ENCODE measurements at regions not wholly inside any gene's neighbourhood (a gene's known extent, or its start where the extent isn't known, plus 50 kb on each side); places are given as distances from the start of the nearest gene placed in this dataset.

DNA sequence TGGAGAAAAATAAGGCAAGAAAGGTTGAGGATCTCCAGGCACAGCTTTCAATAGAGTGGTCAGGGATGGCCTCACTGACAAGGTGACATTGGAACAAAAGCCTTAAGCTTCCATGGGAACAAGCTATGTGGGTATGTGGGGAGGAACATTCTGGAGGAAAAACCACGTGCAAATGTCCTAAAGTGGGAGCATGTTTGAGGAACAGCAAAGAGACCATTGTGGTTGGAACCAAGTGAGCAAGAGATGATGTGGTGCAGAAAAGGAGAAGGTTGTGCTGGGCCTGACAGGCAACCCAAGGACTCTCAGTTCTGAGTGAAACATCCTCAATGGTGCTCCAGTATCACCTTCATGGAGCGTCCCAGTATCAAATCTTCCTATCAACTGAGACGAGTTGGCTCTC, 184.0 kb downstream of the CAND1 start:
- Mint-ChIP-seq H3K27ac (no peak overlapping the region), H3K36me3 (peaks cover 8% of the 10 kb centered on the region), H3K4me1 (peaks cover 33% of the 10 kb centered on the region), H3K9me3 (peaks cover 4% of the 10 kb centered on the region), H3K4me3 (no peak overlapping the region), H3K27me3 (peaks cover 18% of the 10 kb centered on the region)
- CTCF ChIA-PET: no interaction called here
- no peak for DNase-seq

DNA sequence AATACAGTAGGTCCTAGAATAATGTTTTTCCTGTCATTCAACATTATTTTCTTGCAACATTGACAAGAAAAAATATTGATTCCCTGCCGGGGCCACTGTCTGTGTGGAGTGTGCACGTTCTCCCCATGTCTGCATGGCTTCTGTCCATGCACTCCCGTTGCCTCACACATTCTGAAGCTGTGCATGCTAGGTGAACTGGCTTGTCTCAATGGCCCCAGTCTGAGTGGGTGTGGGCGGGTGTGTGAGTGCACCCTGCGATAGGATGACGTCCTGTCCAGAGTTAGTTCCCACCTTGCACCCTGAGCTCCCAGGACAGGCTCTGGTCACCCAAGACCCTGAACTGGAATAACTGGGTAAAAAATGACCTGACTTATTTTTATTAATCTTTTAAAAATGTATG, 186.1 kb downstream of the CAND1 start:
- no peak overlapping the region for H3K4me3 Mint-ChIP-seq
- H3K36me3 Mint-ChIP-seq: peaks cover 4% of the 10 kb centered on the region
- CTCF ChIA-PET: no interaction called here
- peaks cover 22% of the 10 kb centered on the region for H3K27me3 Mint-ChIP-seq
- DNase-seq: no peak
- H3K27ac Mint-ChIP-seq: no peak overlapping the region
- peaks cover 4% of the 10 kb centered on the region for H3K9me3 Mint-ChIP-seq
- H3K4me1 Mint-ChIP-seq: peaks cover 18% of the 10 kb centered on the region

DNA sequence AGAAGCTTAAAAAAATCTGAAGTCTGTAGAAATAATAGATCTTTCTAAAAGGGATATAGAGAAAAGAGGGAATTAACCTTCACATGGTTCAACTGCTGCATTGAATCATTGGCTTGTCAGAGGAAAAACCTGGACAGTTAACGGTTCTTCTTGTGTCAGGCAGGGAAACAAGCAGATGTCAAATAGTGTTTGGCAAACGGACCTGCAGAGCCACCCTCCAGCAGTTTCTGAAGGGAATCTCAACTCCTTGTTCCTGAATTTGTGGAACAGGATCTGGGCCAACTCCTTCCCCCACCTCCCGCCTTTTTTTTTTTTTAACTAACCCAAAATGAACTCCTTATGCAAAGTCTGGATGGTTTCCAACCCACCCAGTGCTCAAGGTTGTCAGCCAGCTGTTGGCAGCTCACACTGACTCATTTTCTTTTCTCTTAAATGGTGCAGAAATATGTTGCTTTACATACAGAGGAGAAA, 187.3 kb downstream of the CAND1 start:
- DNase-seq: no peak
- H3K36me3 Mint-ChIP-seq: no peaks in the 10 kb centered on the region
- no peaks in the 10 kb centered on the region for H3K9me3 Mint-ChIP-seq
- H3K4me3 Mint-ChIP-seq: no peak overlapping the region
- H3K27me3 Mint-ChIP-seq: peaks cover 22% of the 10 kb centered on the region
- H3K27ac Mint-ChIP-seq: no peak overlapping the region
- CTCF ChIA-PET: interaction anchor here (1.5 kb wide), 1 partner anchor 14 kb away, joined by 4 read pairs; no protein-coding TSS in a partner anchor
- H3K4me1 Mint-ChIP-seq: peaks cover 8% of the 10 kb centered on the region

DNA sequence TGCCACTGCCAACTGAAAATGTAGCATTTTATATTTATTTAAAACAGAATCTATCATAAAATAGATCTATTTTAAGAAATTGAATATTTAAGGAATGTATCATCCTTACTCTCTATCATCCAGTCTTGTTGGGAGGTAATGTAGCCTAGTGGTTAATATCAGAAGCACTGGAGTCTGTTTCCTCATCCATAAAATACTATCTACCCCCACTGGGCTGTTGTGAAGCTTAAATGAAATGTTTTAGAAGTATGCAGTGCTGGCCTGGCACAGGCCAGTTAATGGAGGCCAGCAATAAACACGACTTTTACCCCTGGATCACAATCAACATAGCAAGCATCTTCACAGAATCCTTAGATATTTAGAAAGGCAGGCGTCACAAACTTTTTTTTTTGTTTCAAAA, 188.0 kb downstream of the CAND1 start:
- no peak for DNase-seq

DNA sequence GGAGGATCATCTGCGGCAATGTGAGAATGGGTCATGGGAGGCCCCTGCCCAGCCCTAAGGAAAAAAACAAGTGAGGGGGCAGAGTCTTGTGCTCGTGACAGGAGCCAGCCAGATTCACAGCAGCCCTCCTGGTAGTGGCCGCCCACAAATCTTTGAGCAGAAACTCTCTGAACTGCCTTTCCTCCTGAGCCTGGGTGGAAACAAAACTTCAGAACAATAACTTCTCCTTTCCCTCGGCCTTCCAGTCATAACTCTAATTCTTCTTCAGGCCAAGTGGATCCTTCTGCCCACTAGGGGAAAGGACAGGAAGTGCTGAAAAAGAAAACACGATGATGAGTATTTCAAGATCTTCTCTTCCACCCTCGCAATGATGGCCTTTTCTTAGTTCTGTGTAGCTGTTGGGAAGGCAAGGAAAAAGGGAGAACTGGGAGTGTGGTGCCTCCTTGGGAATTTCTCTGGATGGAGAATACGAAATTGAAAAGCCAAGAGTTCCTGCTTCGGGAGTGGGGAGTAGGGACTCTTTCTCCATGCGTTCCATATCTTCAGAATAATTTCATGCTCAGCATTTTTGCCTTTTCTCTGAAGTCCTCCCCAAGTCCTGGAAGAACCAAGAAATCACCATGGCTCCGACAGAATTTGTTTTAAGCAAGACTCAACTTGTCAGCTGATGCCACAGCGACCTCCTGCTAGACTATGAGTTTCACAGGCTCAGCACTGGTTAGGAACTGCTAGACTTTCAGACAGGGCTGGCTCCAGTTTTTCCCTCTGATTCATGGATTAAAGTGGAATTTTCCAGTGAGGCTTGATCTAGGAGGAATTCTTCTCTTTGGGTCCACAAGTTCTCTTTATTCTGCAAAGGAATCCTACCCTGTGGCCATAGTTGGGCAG, 188.9 kb downstream of the CAND1 start:
- CTCF ChIA-PET: interaction anchor here (1.5 kb wide), 1 partner anchor 16 kb away, joined by 4 read pairs; no protein-coding TSS in a partner anchor
- Mint-ChIP-seq H3K4me3 (no peak overlapping the region), H3K36me3 (no peaks in the 10 kb centered on the region), H3K27ac (no peak overlapping the region), H3K9me3 (no peaks in the 10 kb centered on the region), H3K27me3 (peaks cover 22% of the 10 kb centered on the region), H3K4me1 (no peaks in the 10 kb centered on the region)
- no peak for DNase-seq

More for the DNA sequence above, 188.0 kb downstream of the CAND1 start:
- H3K4me3 Mint-ChIP-seq: no peak overlapping the region
- no peaks in the 10 kb centered on the region for H3K36me3 Mint-ChIP-seq
- H3K9me3 Mint-ChIP-seq: no peaks in the 10 kb centered on the region
- H3K27me3 Mint-ChIP-seq: peaks cover 22% of the 10 kb centered on the region
- CTCF ChIA-PET: interaction anchor here (1.5 kb wide), 1 partner anchor 15 kb away, joined by 4 read pairs; no protein-coding TSS in a partner anchor
- H3K4me1 Mint-ChIP-seq: peaks cover 3% of the 10 kb centered on the region
- H3K27ac Mint-ChIP-seq: no peak overlapping the region

DNA sequence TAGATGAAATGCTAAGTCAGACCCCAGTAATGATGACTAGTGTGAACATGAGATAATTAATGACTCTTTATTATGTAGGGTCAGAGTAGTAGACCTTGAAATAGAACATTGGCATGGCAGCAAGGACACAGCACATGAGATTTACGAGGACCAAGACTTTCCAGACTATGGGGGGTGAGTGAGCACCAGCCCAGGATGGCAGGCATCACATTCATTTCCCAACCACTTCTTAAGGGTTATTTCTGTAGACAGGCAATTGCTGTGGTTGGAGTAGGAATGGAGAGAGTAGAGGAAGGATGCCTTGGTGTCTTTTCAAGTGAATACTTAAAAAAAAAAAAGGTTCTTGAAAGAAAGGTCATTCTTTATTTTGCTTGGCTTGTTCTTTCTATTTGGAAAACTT, 189.4 kb upstream of the DYRK2 start:
- Mint-ChIP-seq H3K9me3 (no peaks in the 10 kb centered on the region), H3K36me3 (no peaks in the 10 kb centered on the region), H3K4me1 (no peaks in the 10 kb centered on the region), H3K27ac (no peak overlapping the region), H3K27me3 (peaks cover 22% of the 10 kb centered on the region), H3K4me3 (no peak overlapping the region)
- CTCF ChIA-PET: no interaction called here
- DNase-seq: no peak

DNA sequence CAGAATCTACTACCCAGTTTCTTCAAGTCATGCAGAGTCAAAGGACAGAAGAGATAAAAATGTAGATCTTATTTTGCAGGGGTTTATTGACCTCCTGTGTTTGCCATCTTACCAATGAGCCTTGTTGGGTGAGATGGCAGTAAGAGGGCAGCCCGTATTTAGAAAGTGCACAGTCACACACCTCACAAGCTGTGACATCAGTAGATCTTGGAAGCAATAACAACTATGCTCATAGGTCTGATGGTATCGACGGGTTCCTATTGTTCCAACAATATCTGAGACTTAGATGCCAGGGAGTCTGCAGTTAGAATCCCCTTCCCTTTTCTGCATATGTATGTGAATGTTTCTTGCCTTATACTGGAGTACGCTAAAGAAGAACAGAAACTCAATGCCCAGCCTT, 189.0 kb upstream of the DYRK2 start:
- H3K36me3 Mint-ChIP-seq: no peaks in the 10 kb centered on the region
- CTCF ChIA-PET: no interaction called here

DNA sequence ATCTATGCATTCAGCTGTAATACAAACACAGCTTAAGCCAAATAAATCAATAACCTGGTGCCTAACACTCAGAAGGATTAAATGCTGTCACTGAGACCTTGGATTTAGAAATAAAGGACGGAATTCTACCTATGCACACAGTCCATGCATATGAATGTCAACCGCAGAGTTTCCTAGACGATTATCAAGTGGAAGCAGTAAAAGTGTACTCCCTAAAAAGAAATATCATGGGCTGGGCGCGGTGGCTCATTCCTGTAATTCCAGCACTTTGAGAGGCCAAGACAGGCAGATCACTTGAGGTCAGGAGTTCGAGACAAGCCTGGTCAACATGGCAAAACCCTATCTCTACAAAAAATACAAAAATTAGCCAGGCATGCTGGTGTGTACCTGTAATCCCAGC, 188.2 kb upstream of the DYRK2 start:
- Mint-ChIP-seq H3K27ac (no peak overlapping the region), H3K27me3 (peaks cover 22% of the 10 kb centered on the region), H3K36me3 (no peaks in the 10 kb centered on the region), H3K4me3 (no peak overlapping the region), H3K9me3 (no peaks in the 10 kb centered on the region), H3K4me1 (no peaks in the 10 kb centered on the region)
- DNase-seq: no peak
- CTCF ChIA-PET: no interaction called here

More for the DNA sequence above, 189.0 kb upstream of the DYRK2 start:
- DNase-seq: no peak
- Mint-ChIP-seq H3K27ac (no peak overlapping the region), H3K4me3 (no peak overlapping the region), H3K4me1 (no peaks in the 10 kb centered on the region), H3K27me3 (peaks cover 22% of the 10 kb centered on the region), H3K9me3 (no peaks in the 10 kb centered on the region)

DNA sequence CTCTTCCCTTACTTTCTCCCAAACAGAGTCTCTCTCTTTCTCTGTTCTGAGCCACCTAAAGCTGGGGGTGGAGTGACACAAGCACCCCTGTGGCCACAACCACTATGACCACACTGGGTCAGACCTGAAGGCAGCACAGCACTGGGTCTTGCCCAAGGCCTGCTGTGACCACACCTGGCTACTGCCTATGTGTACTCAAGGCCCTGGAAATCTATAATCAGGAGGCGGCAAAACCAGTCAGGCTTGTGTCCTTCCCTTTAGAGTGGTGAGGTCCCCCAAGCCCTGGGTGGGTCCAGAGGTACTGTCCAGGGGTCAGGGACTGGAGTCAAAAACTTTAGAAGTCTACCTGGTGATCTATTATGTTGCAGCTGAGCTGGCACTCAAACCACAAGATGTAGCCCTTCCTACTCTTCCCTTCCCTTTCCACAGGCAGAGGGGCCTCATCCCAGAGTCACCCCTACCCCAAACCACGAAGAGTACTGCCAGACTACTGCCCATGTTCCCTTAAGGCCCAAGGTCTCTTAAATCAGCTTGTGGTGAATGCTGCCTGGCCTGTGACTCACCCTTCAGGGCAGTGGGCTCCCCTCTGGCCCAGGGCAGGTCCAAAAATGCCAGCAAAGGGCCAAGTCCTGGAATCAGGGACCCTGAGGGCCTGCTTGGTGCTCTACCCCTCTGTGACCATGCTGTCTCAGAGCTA, 179.8 kb upstream of the DYRK2 start:
- Mint-ChIP-seq H3K9me3 (peaks cover 16% of the 10 kb centered on the region), H3K4me3 (no peak overlapping the region), H3K4me1 (peaks cover 5% of the 10 kb centered on the region), H3K36me3 (peaks cover 1% of the 10 kb centered on the region), H3K27ac (no peak overlapping the region), H3K27me3 (no peaks in the 10 kb centered on the region)
- CTCF ChIA-PET: no interaction called here
- no peak for DNase-seq

DNA sequence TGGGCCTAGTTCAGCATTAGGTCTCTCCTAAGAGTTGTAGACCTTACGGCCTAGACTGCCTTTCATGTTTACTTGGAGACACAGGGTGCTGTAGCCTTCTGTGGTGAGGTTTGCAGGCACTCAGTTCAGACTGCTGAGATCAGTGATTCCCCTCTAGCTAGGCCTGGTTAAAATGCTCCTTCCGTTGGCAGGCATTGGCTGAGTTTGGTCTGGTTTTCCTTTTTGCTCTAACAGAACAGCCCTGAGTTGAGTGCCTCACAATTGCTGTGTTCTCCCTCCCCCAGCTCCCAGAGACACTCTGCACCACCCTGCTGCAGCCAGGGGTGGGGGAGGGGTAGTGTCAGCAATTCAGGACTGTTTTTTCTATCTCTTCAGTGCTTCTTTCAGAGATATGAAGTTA, 178.9 kb upstream of the DYRK2 start:
- H3K27ac Mint-ChIP-seq: peak overlapping the region; percentile 40
- peaks cover 3% of the 10 kb centered on the region for H3K27me3 Mint-ChIP-seq
- H3K36me3 Mint-ChIP-seq: peaks cover 1% of the 10 kb centered on the region
- peaks cover 16% of the 10 kb centered on the region for H3K9me3 Mint-ChIP-seq
- peak; percentile 39 for DNase-seq
- CTCF ChIA-PET: no interaction called here
- H3K4me3 Mint-ChIP-seq: no peak overlapping the region
- peaks cover 5% of the 10 kb centered on the region for H3K4me1 Mint-ChIP-seq

DNA sequence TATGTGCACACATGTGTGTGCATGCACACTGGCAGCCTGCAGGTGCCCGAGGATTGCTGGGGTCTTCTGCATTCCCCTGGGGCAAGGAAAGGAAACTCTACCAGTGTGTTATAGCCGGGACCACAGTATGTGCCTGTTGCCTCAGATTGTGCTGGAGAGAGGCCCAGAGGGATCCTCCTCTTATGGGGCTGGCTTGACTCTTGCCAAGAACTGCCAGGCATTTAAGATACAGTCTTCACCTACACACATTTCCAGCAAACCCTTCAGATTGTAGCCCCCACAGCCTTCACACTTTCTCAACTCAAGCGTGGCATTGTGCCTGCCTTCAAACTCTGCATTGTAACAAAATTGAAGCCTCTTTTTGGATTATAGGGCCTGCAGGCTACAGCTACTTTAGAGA, 176.7 kb upstream of the DYRK2 start:
- Mint-ChIP-seq H3K27ac (no peak overlapping the region), H3K36me3 (no peaks in the 10 kb centered on the region), H3K27me3 (peaks cover 3% of the 10 kb centered on the region), H3K9me3 (peaks cover 8% of the 10 kb centered on the region), H3K4me3 (no peak overlapping the region), H3K4me1 (peaks cover 11% of the 10 kb centered on the region)
- CTCF ChIA-PET: no interaction called here
- DNase-seq: no peak

DNA sequence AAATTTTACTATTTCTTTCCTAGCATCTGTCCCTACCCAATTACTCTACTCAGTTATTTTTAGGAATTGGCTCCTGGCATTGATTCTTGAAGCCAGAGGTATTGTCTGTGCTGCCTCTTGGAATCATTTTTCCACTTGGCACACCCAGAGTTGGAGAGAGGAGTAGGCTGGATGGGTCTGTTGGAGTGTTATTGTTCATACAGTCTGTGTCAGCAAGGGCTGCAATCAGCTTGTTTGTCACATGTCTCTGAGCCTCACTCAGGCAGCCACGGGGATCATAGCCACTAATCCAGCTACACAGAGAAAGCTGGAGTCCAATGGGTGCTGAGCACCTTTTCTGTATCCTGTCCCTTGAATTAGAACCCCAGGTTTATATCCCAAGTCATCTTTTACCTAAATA, 176.0 kb upstream of the DYRK2 start:
- peaks cover 4% of the 10 kb centered on the region for H3K9me3 Mint-ChIP-seq
- CTCF ChIA-PET: no interaction called here
- H3K4me3 Mint-ChIP-seq: no peak overlapping the region
- no peak overlapping the region for H3K27ac Mint-ChIP-seq
- no peaks in the 10 kb centered on the region for H3K36me3 Mint-ChIP-seq
- no peak for DNase-seq
- H3K27me3 Mint-ChIP-seq: peaks cover 3% of the 10 kb centered on the region
- H3K4me1 Mint-ChIP-seq: peaks cover 14% of the 10 kb centered on the region

DNA sequence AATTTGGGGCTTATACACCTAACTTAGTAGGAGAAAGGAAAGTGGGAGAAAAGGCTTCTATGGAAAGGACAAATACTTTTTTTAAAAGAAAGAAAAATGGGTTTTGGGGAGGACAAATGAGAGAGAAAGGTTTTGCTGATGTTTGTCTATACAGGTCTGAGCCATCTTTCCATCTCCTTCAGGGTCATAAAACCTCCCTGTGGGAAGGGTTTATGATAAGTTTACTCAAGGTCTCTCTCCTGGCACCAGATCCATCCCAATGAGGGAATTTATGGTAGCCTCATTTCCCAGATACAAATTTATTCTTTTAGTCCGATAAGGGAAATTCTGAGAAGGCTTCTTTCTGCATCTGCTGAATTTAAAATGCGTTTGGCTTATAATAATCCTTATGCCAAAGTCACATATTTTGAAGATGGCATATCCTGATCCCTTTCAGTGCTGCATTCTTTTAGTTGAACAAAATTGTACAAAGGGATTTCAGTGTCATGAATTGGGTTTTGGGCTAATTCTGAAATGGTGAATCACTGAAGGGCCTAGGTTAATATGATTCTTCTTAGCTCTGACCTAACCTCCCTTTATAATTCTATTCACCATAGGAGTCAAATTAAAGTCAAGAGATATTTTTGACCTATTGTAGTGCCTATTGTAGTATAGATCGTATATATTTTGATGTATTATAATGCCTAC, 173.5 kb upstream of the DYRK2 start:
- Mint-ChIP-seq H3K4me1 (peaks cover 9% of the 10 kb centered on the region), H3K27ac (no peak overlapping the region), H3K9me3 (no peaks in the 10 kb centered on the region), H3K27me3 (peaks cover 3% of the 10 kb centered on the region), H3K4me3 (no peak overlapping the region), H3K36me3 (no peaks in the 10 kb centered on the region)
- CTCF ChIA-PET: no interaction called here
- no peak for DNase-seq

DNA sequence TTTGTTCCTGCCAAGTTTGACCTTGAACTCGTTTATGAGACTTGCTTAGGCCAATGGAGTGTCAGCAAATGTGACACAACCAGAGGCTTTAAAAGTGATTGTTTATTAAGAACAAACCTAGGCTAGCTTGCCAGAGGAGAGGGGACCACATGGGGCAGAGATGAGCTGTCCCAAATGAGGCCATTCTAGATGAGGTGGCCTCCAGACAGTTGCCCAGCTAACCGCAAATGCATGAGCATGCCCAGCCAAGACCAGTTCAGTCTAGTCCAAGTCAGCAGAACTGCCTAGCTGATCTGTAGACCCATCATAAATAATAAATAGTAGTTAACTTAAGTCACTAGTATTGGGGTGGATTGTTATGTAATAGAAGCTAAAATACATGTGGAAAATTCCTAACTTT, 172.8 kb upstream of the DYRK2 start:
- Mint-ChIP-seq H3K27ac (no peak overlapping the region), H3K9me3 (no peaks in the 10 kb centered on the region), H3K4me1 (peaks cover 9% of the 10 kb centered on the region), H3K36me3 (no peaks in the 10 kb centered on the region), H3K27me3 (peaks cover 3% of the 10 kb centered on the region), H3K4me3 (no peak overlapping the region)
- CTCF ChIA-PET: interaction anchor here (0.6 kb wide), 1 partner anchor 104 kb away, joined by 3 read pairs; no protein-coding TSS in a partner anchor
- DNase-seq: no peak
